ENCODE measurements at regions not wholly inside any gene's neighbourhood (a gene's known extent, or its start where the extent isn't known, plus 50 kb on each side); places are given as distances from the start of the nearest gene placed in this dataset.
A peak's percentile ranks its signal among the peaks of the same experiment; 100 is the strongest.

GRCh38 chr18:42477267-42477666, 522.2 kb downstream of the PIK3C3 start:
- DNase-seq (ENCODE audit: low read depth) = no peak
- TF ChIP-seq CTCF (IDR thresholded peaks at IDR 0.05; ENCODE audit: insufficient read depth, low read length) = no peak
- H3K4me3 ChIP-seq (ENCODE audit: low read depth, low read length) = no peak overlapping the region

- no peak for DNase-seq (ENCODE audit: low read depth)
- no peak overlapping the region for H3K4me3 ChIP-seq (ENCODE audit: low read depth, low read length)
- no peak for TF ChIP-seq CTCF (IDR thresholded peaks at IDR 0.05; ENCODE audit: insufficient read depth, low read length)
Observed at GRCh38 chr18:42480441-42480840, 525.4 kb downstream of the PIK3C3 start.

GRCh38 chr18:42484648-42485047, 529.6 kb downstream of the PIK3C3 start:
- H3K4me3 ChIP-seq (ENCODE audit: low read depth, low read length) = no peak overlapping the region
- DNase-seq (ENCODE audit: low read depth) = no peak
- no peak for TF ChIP-seq CTCF (IDR thresholded peaks at IDR 0.05; ENCODE audit: insufficient read depth, low read length)

GRCh38 chr18:42486271-42486670, 531.2 kb downstream of the PIK3C3 start:
- DNase-seq (ENCODE audit: low read depth) = peak; percentile 26
- no peak for TF ChIP-seq CTCF (IDR thresholded peaks at IDR 0.05; ENCODE audit: insufficient read depth, low read length)
- no peak overlapping the region for H3K4me3 ChIP-seq (ENCODE audit: low read depth, low read length)

GRCh38 chr18:42508683-42509296, 553.8 kb downstream of the PIK3C3 start:
- TF ChIP-seq CTCF (IDR thresholded peaks at IDR 0.05; ENCODE audit: insufficient read depth, low read length) = no peak
- DNase-seq (ENCODE audit: low read depth) = no peak
- H3K4me3 ChIP-seq (ENCODE audit: low read depth, low read length) = no peak overlapping the region

- no peak for TF ChIP-seq CTCF (IDR thresholded peaks at IDR 0.05; ENCODE audit: insufficient read depth, low read length)
- H3K4me3 ChIP-seq (ENCODE audit: low read depth, low read length) = no peak overlapping the region
- no peak for DNase-seq (ENCODE audit: low read depth)
Observed at GRCh38 chr18:42509750-42510415, 554.8 kb downstream of the PIK3C3 start.

All from fibroblast of the aortic adventitia (primary cell).